HG03520 (cell line): ENCODE measurements at regions not wholly inside any gene's neighbourhood (a gene's known extent, or its start where the extent isn't known, plus 50 kb on each side); places are given as distances from the start of the nearest gene placed in this dataset.

Experiments
- ATAC-seq: cut with Tn5 transposase; IDR thresholded peaks from one replicate; pipeline ENCODE4 v1.9.1; 2021; ENCODE audit warnings: mild to moderate bottlenecking, moderate library complexity; ENCODE audit not compliant: unreplicated experiment

DNA sequence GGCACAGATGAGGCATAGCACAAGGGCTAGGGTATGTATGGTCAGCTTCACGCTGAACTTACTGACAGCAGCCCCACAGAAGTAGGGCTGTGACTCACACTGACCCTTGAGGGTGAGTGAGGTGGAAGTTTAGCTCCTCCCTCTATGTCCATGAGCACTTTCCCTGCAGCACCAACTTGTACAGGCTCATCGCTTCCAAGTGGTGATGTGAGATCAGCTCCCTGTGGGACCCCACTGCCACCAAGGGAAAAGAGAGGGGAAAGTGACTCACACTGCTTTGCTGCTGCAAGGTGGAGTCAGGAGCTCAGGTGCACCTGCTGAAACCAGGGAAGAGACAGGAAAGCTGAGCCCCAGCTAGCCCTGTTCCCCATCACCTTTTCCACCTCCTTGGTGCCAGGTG, 91.5 kb downstream of the TEX51 start:
- ATAC-seq = no peak

DNA sequence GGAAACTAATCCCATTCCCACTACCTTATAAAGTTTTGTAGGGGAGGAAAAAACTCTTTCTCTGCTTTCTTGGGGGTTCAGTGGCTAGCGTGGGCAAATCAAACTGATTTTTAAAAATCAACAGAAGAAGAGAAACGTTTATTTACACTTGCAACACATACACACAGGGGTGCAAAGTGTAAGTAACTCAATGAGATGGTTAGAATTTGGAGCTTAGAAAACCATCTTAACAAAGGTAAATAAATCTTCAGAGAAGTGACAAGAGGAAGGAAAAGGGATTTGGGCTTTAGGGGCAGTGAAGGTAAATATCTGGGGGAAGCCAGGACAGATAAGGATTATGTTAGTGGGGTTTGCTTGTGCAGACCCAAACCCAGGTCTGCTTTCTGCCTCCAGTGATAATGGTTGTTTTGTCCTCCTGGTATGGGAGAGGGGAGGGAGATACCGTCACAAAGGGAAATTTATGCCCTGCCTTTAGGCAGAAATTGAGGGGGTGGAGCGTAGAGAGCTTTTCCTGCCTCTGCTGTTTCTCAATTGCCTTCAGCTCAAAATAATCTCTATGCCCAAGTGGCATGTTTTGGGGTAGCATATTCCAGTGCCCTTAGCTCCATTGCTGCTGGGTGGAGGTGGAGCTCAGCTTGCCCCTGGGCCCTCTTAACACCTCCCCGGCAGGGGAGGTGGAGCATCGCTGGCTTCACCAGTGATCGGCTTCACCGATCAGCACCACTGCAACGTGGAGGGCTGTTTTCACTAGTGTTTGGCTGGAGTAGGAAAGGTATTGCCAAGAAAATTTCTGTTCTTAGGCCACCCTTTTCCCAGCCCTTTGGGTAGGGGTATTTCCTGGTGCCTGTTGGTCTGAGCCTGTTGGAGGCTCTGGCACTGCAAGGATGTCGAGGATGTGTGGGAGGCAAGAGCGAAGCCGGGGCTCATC, 92.2 kb downstream of the TEX51 start:
- no peak for ATAC-seq

DNA sequence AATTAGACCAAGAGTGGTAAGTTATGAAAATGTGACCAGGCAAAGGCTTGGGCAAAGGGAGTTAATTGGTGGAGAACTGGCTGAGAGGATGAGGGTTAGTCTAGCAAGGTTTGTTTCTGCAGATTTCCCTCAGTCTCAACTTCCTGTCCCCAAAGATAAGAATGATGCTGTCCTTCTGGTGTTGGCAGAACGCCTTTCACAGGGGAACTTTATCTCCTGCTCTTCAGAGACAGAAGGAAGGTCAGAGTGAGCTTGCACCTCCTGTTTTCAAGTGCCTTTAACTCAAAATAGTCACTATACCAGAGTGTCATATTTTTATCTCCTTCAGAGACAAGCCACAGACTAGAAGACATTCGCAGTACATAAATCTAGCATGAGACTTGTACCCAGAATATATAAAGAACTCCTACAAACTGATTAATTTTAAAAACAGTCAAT, 95.7 kb downstream of the TEX51 start:
- ATAC-seq = no peak

DNA sequence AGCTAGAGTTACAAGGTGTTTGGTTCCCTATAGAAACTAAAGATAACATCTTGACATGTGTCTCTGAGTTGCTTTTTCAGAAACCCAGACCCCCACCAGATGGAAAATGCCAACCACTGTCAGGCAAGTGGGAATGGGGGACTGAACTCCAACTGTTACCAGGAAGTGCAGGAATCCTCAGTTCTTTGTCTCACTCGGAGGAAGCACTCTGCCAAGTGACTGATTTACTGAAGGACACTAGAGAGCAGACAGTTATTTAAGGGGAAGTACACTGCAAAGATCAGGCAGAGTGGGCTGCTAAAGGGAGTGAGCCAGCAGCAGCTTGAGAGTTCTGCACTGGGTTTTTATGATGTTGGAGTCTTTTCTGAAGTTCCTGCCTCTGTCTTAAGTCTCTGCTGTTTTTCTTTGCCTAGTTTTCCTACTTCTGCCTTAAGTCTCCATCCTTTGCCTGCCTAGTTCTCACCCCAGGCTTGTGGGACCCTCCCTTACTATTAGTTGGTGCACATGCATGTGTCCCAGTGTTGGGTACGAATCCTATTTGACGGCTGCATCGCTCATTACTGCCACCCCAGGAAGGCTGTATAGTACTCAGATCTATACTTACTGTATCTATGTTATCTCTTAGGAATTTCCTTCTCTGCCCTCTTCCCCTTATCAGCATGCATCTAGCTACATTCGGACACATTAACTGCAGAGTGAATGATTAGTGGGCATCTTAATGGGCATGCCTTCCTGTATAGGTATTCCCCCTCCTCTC, 97.1 kb downstream of the TEX51 start:
- ATAC-seq = no peak

GRCh38 chr2:126996378-126996699, 97.6 kb downstream of the TEX51 start:
- ATAC-seq = no peak
